ENCODE measurements at regions not wholly inside any gene's neighbourhood (a gene's known extent, or its start where the extent isn't known, plus 50 kb on each side); places are given as distances from the start of the nearest gene placed in this dataset.

DNA sequence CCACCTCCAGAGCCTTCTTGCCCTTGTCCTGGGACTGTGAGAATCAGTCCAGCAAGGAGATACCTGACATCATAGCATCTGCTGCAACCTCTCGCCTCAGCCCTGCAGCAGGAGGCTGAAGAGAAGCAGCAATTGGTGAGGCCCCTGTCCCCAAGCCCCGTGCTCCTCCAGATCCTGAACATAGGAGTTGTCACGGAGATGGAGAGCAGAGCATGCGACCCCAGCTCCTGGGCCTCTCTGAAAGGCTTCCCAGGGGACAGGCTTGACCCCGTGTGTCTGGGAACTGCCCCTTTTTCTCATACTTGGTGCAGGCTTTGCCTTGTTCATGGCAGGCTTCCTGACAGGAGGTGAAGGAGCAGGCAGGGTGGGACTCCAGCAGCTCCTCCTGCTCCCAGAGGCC lies 127.7 kb upstream of the PZP start:
- DNase-seq (ENCODE audit: low read depth, low spot score) (no peak), ATAC-seq (no peak), FAIRE-seq (no peak)
- in situ Hi-C loops (cut with MboI) (no loop called here), intact Hi-C loops (cut with micrococcal nuclease; ENCODE audit: unreplicated experiment) (no loop called here)
- Histone ChIP-seq H3K27ac (ENCODE audit: control insufficient read depth, insufficient read depth) (no peak overlapping the region), H2AFZ (ENCODE audit: control insufficient read depth, low read depth, low read length) (no peak overlapping the region), H3K27me3 (replicated peaks in 1 of 2; ENCODE audit: control insufficient read depth in 2 of 2, insufficient read depth in 2 of 2, low read length in 1 of 2) (peaks cover 0 to 2% of the 10 kb centered on the region in 2 experiments; a peak in 1 of 4 replicates), H3K4me2 (ENCODE audit: control insufficient read depth, insufficient read depth) (no peak overlapping the region), H3K4me3 (no peak overlapping the region), H3K4me1 (ENCODE audit: control insufficient read depth, insufficient read depth, low read length) (peaks cover 22% of the 10 kb centered on the region), H3K9me3 (replicated peaks; ENCODE audit: control insufficient read depth, insufficient read depth, low read length) (peaks cover 3% of the 10 kb centered on the region; the same call in 2 of the 3 replicates), H3K79me2 (ENCODE audit: control insufficient read depth, insufficient read depth, low read length) (no peaks in the 10 kb centered on the region; the same call in 1 of the 2 replicates), H3K9ac (ENCODE audit: control insufficient read depth, insufficient read depth, low read length) (no peak overlapping the region), H4K20me1 (ENCODE audit: control insufficient read depth, insufficient read depth) (no peaks in the 10 kb centered on the region), H3K36me3 (ENCODE audit: control insufficient read depth in 2 of 2, insufficient read depth in 2 of 2, low read length in 1 of 2) (no peaks in the 10 kb centered on the region)
- no TSS peak for BruUV-seq (replicated peaks)
- WGBS (ENCODE audit: insufficient coverage, insufficient replicate concordance, low lambda C conversion rate, missing lambda C conversion rate) = 51% methylated on average over 5 of the region's 5 CpGs
- SMC1A ChIA-PET (ENCODE audit: uncharacterized antibody, unreplicated experiment) = no interaction called here
- RAD21 ChIA-PET (ENCODE audit: unreplicated experiment) = no interaction called here
- POLR2A ChIA-PET = no interaction called here
- CTCF ChIA-PET = no interaction called here
- no peak for TF ChIP-seq NFIC (IDR thresholded peaks at IDR 0.05; ENCODE audit: low read depth, low read length)
- no peak for TF ChIP-seq FOXK2 (IDR thresholded peaks at IDR 0.05)
- TF ChIP-seq, protein P1, sequence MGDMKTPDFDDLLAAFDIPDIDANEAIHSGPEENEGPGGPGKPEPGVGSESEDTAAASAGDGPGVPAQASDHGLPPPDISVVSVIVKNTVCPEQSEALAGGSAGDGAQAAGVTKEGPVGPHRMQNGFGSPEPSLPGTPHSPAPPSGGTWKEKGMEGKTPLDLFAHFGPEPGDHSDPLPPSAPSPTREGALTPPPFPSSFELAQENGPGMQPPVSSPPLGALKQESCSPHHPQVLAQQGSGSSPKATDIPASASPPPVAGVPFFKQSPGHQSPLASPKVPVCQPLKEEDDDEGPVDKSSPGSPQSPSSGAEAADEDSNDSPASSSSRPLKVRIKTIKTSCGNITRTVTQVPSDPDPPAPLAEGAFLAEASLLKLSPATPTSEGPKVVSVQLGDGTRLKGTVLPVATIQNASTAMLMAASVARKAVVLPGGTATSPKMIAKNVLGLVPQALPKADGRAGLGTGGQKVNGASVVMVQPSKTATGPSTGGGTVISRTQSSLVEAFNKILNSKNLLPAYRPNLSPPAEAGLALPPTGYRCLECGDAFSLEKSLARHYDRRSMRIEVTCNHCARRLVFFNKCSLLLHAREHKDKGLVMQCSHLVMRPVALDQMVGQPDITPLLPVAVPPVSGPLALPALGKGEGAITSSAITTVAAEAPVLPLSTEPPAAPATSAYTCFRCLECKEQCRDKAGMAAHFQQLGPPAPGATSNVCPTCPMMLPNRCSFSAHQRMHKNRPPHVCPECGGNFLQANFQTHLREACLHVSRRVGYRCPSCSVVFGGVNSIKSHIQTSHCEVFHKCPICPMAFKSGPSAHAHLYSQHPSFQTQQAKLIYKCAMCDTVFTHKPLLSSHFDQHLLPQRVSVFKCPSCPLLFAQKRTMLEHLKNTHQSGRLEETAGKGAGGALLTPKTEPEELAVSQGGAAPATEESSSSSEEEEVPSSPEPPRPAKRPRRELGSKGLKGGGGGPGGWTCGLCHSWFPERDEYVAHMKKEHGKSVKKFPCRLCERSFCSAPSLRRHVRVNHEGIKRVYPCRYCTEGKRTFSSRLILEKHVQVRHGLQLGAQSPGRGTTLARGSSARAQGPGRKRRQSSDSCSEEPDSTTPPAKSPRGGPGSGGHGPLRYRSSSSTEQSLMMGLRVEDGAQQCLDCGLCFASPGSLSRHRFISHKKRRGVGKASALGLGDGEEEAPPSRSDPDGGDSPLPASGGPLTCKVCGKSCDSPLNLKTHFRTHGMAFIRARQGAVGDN (IDR thresholded peaks at IDR 0.05) = no peak
- TF ChIP-seq NRF1 (conservative IDR thresholded peaks at IDR 0.05; ENCODE audit: low read depth, low read length) = no peak
- TF ChIP-seq, protein P2, sequence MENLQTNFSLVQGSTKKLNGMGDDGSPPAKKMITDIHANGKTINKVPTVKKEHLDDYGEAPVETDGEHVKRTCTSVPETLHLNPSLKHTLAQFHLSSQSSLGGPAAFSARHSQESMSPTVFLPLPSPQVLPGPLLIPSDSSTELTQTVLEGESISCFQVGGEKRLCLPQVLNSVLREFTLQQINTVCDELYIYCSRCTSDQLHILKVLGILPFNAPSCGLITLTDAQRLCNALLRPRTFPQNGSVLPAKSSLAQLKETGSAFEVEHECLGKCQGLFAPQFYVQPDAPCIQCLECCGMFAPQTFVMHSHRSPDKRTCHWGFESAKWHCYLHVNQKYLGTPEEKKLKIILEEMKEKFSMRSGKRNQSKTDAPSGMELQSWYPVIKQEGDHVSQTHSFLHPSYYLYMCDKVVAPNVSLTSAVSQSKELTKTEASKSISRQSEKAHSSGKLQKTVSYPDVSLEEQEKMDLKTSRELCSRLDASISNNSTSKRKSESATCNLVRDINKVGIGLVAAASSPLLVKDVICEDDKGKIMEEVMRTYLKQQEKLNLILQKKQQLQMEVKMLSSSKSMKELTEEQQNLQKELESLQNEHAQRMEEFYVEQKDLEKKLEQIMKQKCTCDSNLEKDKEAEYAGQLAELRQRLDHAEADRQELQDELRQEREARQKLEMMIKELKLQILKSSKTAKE (IDR thresholded peaks at IDR 0.05; ENCODE audit: low read depth, poor library complexity, severe bottlenecking) = no peak
- no peak for TF ChIP-seq EED (IDR thresholded peaks at IDR 0.05; ENCODE audit: low read depth)
- no peak for TF ChIP-seq CEBPB (IDR thresholded peaks at IDR 0.05; ENCODE audit: borderline replicate concordance in 1 of 2, low read depth in 2 of 2, low read length in 2 of 2)
- TF ChIP-seq SIN3A (IDR thresholded peaks at IDR 0.05; ENCODE audit: low read depth, low read length) = no peak
- TF ChIP-seq TCF3 (IDR thresholded peaks at IDR 0.05; ENCODE audit: borderline replicate concordance, insufficient read depth, low read depth, low read length) = no peak
- no peak for TF ChIP-seq SMAD5 (IDR thresholded peaks at IDR 0.05; ENCODE audit: low read depth)
- TF ChIP-seq RELA (IDR thresholded peaks at IDR 0.05; ENCODE audit: borderline replicate concordance, partially characterized antibody) = no peak
- TF ChIP-seq SMARCA5 (IDR thresholded peaks at IDR 0.05) = no peak
- TF ChIP-seq NFXL1 (IDR thresholded peaks at IDR 0.05; ENCODE audit: borderline replicate concordance) = no peak
- TF ChIP-seq, protein P3, sequence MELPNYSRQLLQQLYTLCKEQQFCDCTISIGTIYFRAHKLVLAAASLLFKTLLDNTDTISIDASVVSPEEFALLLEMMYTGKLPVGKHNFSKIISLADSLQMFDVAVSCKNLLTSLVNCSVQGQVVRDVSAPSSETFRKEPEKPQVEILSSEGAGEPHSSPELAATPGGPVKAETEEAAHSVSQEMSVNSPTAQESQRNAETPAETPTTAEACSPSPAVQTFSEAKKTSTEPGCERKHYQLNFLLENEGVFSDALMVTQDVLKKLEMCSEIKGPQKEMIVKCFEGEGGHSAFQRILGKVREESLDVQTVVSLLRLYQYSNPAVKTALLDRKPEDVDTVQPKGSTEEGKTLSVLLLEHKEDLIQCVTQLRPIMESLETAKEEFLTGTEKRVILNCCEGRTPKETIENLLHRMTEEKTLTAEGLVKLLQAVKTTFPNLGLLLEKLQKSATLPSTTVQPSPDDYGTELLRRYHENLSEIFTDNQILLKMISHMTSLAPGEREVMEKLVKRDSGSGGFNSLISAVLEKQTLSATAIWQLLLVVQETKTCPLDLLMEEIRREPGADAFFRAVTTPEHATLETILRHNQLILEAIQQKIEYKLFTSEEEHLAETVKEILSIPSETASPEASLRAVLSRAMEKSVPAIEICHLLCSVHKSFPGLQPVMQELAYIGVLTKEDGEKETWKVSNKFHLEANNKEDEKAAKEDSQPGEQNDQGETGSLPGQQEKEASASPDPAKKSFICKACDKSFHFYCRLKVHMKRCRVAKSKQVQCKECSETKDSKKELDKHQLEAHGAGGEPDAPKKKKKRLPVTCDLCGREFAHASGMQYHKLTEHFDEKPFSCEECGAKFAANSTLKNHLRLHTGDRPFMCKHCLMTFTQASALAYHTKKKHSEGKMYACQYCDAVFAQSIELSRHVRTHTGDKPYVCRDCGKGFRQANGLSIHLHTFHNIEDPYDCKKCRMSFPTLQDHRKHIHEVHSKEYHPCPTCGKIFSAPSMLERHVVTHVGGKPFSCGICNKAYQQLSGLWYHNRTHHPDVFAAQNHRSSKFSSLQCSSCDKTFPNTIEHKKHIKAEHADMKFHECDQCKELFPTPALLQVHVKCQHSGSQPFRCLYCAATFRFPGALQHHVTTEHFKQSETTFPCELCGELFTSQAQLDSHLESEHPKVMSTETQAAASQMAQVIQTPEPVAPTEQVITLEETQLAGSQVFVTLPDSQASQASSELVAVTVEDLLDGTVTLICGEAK (IDR thresholded peaks at IDR 0.05; ENCODE audit: borderline replicate concordance) = no peak
- no peak for TF ChIP-seq FOS (IDR thresholded peaks at IDR 0.05; ENCODE audit: borderline replicate concordance, extremely low read depth, insufficient read length)
- TF ChIP-seq ZNF622 (IDR thresholded peaks at IDR 0.05) = no peak
